GM12878 (cell line): ENCODE measurements at regions not wholly inside any gene's neighbourhood (a gene's known extent, or its start where the extent isn't known, plus 50 kb on each side); places are given as distances from the start of the nearest gene placed in this dataset.

Experiments
- BHLHE40 ChIP-seq, 2 experiments: fragments of 450-650 bp in 1 of 2; IDR thresholded peaks; 2 replicates each; pipeline ENCODE4 v1.6.1; 2011 to 2017; ENCODE audit warnings: low read depth in 2 of 2, borderline replicate concordance in 1 of 2, improper control_type of control experiment in 1 of 2, low read length in 1 of 2, mild to moderate bottlenecking in 1 of 2
- CREB1 ChIP-seq: IDR thresholded peaks from 2 replicates; pipeline ENCODE4 v1.6.1; 2012; ENCODE audit warnings: low read depth, mild to moderate bottlenecking, inconsistent platforms
- POLR2A ChIP-seq: IDR thresholded peaks from 2 replicates; pipeline ENCODE4 v1.6.1; 2011; ENCODE audit warnings: low read depth, mild to moderate bottlenecking, low read length
- POLR2AphosphoS5 ChIP-seq: IDR thresholded peaks from 2 replicates; pipeline ENCODE4 v1.6.1; 2011; ENCODE audit warnings: mild to moderate bottlenecking, low read length, inconsistent platforms
- RAD21 ChIP-seq: IDR thresholded peaks from 2 replicates; pipeline ENCODE4 v1.6.1; 2011; ENCODE audit warnings: mild to moderate bottlenecking, low read depth, low read length, moderate library complexity; ENCODE audit not compliant: insufficient read depth
- SP1 ChIP-seq: IDR thresholded peaks from one replicate; pipeline ENCODE4 v1.6.1; 2011; ENCODE audit warnings: low read depth, low read length
- TF ChIP-seq, protein P1 (sequence below), 3 experiments: IDR thresholded peaks in 2 of 3; conservative IDR thresholded peaks in 1 of 3; 2 replicates each; pipeline ENCODE4 v1.5.1; 2011; ENCODE audit warnings: low read depth in 3 of 3, low read length in 3 of 3, mild to moderate bottlenecking in 3 of 3, control low read depth in 2 of 3, moderate library complexity in 2 of 3, inconsistent platforms in 1 of 3, mixed read lengths in 1 of 3; ENCODE audit not compliant: control insufficient read depth in 2 of 3, insufficient read depth in 1 of 3; ENCODE audit errors: extremely low read depth in 1 of 3
- TF ChIP-seq, protein P2 (sequence below): fragments of 450-650 bp; IDR thresholded peaks from 2 replicates; pipeline ENCODE4 v1.6.1; 2017; ENCODE audit warnings: mild to moderate bottlenecking, moderate library complexity
- TF ChIP-seq, protein P3 (sequence below): IDR thresholded peaks from 2 replicates; pipeline ENCODE4 v1.6.1; 2012; ENCODE audit warnings: low read depth, low read length, improper control_type of control experiment

DNA sequence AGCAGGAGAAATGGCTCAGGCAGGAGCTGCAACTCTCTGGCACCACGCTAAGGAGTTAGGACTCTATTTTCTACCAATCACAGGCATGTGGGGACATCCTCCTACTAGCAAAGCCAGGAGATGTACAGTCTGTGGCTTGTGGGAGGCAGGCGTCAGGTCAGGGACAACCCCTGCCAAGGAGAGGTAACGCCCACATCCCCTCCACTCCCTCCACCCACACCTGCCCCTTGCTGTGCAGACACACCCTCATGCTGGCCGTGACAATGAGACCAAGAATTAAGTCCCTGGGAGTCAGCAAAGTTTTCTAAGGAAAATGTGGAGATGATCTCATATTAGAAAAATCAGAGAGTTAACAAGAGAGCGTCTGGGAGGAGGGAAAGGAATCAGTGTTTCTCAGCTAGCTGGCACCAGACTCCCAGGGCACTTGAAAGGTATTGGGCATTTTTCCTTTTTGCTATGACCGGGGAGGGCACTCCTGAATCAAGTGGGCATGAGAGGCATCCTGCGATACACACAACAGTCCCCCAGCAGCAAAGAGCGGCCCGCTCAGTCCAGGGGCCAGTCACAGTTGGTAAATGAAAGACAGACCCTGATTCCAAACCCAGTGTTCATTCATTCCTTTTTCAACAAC is 87.3 kb upstream of the RPL38 start:
- TF ChIP-seq, protein P1, sequence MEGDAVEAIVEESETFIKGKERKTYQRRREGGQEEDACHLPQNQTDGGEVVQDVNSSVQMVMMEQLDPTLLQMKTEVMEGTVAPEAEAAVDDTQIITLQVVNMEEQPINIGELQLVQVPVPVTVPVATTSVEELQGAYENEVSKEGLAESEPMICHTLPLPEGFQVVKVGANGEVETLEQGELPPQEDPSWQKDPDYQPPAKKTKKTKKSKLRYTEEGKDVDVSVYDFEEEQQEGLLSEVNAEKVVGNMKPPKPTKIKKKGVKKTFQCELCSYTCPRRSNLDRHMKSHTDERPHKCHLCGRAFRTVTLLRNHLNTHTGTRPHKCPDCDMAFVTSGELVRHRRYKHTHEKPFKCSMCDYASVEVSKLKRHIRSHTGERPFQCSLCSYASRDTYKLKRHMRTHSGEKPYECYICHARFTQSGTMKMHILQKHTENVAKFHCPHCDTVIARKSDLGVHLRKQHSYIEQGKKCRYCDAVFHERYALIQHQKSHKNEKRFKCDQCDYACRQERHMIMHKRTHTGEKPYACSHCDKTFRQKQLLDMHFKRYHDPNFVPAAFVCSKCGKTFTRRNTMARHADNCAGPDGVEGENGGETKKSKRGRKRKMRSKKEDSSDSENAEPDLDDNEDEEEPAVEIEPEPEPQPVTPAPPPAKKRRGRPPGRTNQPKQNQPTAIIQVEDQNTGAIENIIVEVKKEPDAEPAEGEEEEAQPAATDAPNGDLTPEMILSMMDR (IDR thresholded peaks at IDR 0.05 in 2 of 3, conservative IDR thresholded peaks at IDR 0.05 in 1 of 3; ENCODE audit: control insufficient read depth in 2 of 3, extremely low read depth in 1 of 3, insufficient read depth in 1 of 3, low read depth in 3 of 3, low read length in 3 of 3), result no peak
- TF ChIP-seq RAD21 (no peak), BHLHE40 (IDR thresholded peaks at IDR 0.05; ENCODE audit: borderline replicate concordance in 1 of 2, low read depth in 2 of 2, low read length in 1 of 2) (no peak), POLR2A (no peak), CREB1 (no peak), POLR2AphosphoS5 (no peak), SP1 (no peak)
- TF ChIP-seq, protein P2, sequence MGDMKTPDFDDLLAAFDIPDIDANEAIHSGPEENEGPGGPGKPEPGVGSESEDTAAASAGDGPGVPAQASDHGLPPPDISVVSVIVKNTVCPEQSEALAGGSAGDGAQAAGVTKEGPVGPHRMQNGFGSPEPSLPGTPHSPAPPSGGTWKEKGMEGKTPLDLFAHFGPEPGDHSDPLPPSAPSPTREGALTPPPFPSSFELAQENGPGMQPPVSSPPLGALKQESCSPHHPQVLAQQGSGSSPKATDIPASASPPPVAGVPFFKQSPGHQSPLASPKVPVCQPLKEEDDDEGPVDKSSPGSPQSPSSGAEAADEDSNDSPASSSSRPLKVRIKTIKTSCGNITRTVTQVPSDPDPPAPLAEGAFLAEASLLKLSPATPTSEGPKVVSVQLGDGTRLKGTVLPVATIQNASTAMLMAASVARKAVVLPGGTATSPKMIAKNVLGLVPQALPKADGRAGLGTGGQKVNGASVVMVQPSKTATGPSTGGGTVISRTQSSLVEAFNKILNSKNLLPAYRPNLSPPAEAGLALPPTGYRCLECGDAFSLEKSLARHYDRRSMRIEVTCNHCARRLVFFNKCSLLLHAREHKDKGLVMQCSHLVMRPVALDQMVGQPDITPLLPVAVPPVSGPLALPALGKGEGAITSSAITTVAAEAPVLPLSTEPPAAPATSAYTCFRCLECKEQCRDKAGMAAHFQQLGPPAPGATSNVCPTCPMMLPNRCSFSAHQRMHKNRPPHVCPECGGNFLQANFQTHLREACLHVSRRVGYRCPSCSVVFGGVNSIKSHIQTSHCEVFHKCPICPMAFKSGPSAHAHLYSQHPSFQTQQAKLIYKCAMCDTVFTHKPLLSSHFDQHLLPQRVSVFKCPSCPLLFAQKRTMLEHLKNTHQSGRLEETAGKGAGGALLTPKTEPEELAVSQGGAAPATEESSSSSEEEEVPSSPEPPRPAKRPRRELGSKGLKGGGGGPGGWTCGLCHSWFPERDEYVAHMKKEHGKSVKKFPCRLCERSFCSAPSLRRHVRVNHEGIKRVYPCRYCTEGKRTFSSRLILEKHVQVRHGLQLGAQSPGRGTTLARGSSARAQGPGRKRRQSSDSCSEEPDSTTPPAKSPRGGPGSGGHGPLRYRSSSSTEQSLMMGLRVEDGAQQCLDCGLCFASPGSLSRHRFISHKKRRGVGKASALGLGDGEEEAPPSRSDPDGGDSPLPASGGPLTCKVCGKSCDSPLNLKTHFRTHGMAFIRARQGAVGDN, result no peak
- TF ChIP-seq, protein P3, sequence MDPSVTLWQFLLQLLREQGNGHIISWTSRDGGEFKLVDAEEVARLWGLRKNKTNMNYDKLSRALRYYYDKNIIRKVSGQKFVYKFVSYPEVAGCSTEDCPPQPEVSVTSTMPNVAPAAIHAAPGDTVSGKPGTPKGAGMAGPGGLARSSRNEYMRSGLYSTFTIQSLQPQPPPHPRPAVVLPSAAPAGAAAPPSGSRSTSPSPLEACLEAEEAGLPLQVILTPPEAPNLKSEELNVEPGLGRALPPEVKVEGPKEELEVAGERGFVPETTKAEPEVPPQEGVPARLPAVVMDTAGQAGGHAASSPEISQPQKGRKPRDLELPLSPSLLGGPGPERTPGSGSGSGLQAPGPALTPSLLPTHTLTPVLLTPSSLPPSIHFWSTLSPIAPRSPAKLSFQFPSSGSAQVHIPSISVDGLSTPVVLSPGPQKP, result no peak
